Thoracic aorta (tissue), 2 donors: ENCODE measurements at regions not wholly inside any gene's neighbourhood (a gene's known extent, or its start where the extent isn't known, plus 50 kb on each side); places are given as distances from the start of the nearest gene placed in this dataset.
"Not testable (repeated sequence)": the region's sequence is repeated elsewhere in the genome, so short reads cannot be mapped to it uniquely, and the experiment has no call there.

Experiments
- ATAC-seq: fragments of 150-250 bp; one replicate; pipeline ENCODE4 v1.8.0; 2017; ENCODE audit warnings: low read depth; ENCODE audit not compliant: insufficient number of reproducible peaks, low FRiP score
- DNase-seq: peaks from one replicate; pipeline ENCODE4 v3.0.0-alpha.2; 2020; ENCODE audit warnings: low spot score
- H3K27ac ChIP-seq, 2 donors: fragments of 200-600 bp; sonication (generic); 1 replicate in 1 of 2; 2 replicates in 1 of 2; pipeline ENCODE4 v1.5.1; 2016; ENCODE audit warnings: mild to moderate bottlenecking in 2 of 2, moderate library complexity in 2 of 2
- H3K27me3 ChIP-seq: fragments of 200-600 bp; sonication (generic); replicated peaks from 2 replicates; pipeline ENCODE4 v1.6.0; 2016; ENCODE audit warnings: mild to moderate bottlenecking; ENCODE audit not compliant: insufficient read depth
- H3K36me3 ChIP-seq: fragments of 200-600 bp; sonication (generic); one replicate; pipeline ENCODE4 v1.5.1; 2016
- H3K4me1 ChIP-seq, 2 donors: fragments of 200-600 bp; sonication (generic); 1 replicate in 1 of 2; 2 replicates in 1 of 2; pipeline versions ENCODE4 v1.5.1 to v1.6.0; 2016; ENCODE audit warnings: low read depth in 2 of 2, mild to moderate bottlenecking in 1 of 2; ENCODE audit not compliant: control insufficient read depth in 1 of 2
- H3K4me3 ChIP-seq: fragments of 200-600 bp; sonication (generic); 2 replicates; pipeline ENCODE4 v1.5.1; 2016; ENCODE audit warnings: mild to moderate bottlenecking
- H3K9me3 ChIP-seq: fragments of 200-600 bp; sonication (generic); 2 replicates; pipeline ENCODE4 v1.5.1; 2016
- CTCF ChIP-seq: fragments of 200-600 bp; sonication (generic); IDR thresholded peaks from one replicate; pipeline ENCODE4 v1.5.1; 2019; ENCODE audit warnings: antibody characterized with exemption

- TF ChIP-seq CTCF, result no peak
- no peaks in the 10 kb centered on the region for H3K27me3 ChIP-seq
- no peak for ATAC-seq
Measured at GRCh38 chr4:124065936-124066335, 646.6 kb downstream of the ANKRD50 start.

GRCh38 chr4:124066595-124066994 lies 645.9 kb downstream of the ANKRD50 start:
- Histone ChIP-seq H3K4me1 (peaks cover 11 to 22% of the 10 kb centered on the region in 2 donors), H3K9me3 (peaks cover 8% of the 10 kb centered on the region), H3K36me3 (no peaks in the 10 kb centered on the region), H3K27ac (no peak overlapping the region), H3K4me3 (no peak overlapping the region), H3K27me3 (no peaks in the 10 kb centered on the region)
- TF ChIP-seq CTCF, result no peak
- ATAC-seq, result no peak
- no peak for DNase-seq

More at GRCh38 chr4:124065936-124066335, 646.6 kb downstream of the ANKRD50 start:
- no peak overlapping the region for H3K27ac ChIP-seq
- no peak overlapping the region for H3K4me3 ChIP-seq
- no peak for DNase-seq
- no peaks in the 10 kb centered on the region for H3K36me3 ChIP-seq
- peaks cover 1% of the 10 kb centered on the region for H3K9me3 ChIP-seq
- peaks cover 18 to 28% of the 10 kb centered on the region in 2 donors for H3K4me1 ChIP-seq

- Histone ChIP-seq H3K36me3 (no peaks in the 10 kb centered on the region), H3K4me1 (peaks cover 7 to 17% of the 10 kb centered on the region in 2 donors), H3K27ac (no peak overlapping the region), H3K4me3 (no peak overlapping the region), H3K27me3 (no peaks in the 10 kb centered on the region), H3K9me3 (peaks cover 12% of the 10 kb centered on the region)
- DNase-seq (no peak), ATAC-seq (no peak)
- TF ChIP-seq CTCF, result no peak
Measured at GRCh38 chr4:124067046-124067445, 645.5 kb downstream of the ANKRD50 start.

GRCh38 chr4:124070688-124071484 lies 641.6 kb downstream of the ANKRD50 start:
- Histone ChIP-seq H3K4me1 (peaks cover 0 to 7% of the 10 kb centered on the region in 2 donors), H3K27me3 (no peaks in the 10 kb centered on the region), H3K4me3 (no peak overlapping the region), H3K9me3 (peaks cover 15% of the 10 kb centered on the region), H3K27ac (no peak overlapping the region), H3K36me3 (no peaks in the 10 kb centered on the region)
- DNase-seq (no peak), ATAC-seq (no peak)
- TF ChIP-seq CTCF, result no peak

GRCh38 chr4:124075276-124075675 lies 637.3 kb downstream of the ANKRD50 start:
- peaks cover 15% of the 10 kb centered on the region for H3K9me3 ChIP-seq
- H3K27me3 ChIP-seq, H3K4me3 ChIP-seq, H3K4me1 ChIP-seq, H3K27ac ChIP-seq, H3K36me3 ChIP-seq, ATAC-seq, DNase-seq: not testable (repeated sequence)
